A673 (cell line): ENCODE measurements at regions not wholly inside any gene's neighbourhood (a gene's known extent, or its start where the extent isn't known, plus 50 kb on each side); places are given as distances from the start of the nearest gene placed in this dataset.

ENCODE experiments used
- BruUV-seq: library from RNA; stranded (reverse); fragments of 400-500 nt; replicated peaks from 2 replicates; lab custom pipeline; 2021; lab: Mats Ljungman, UMichigan
- CTCF ChIA-PET: fragments of 300-600 bp; sonication (Branson Sonifier 250); formaldehyde crosslinking; loops from one replicate; lab custom pipeline; 2022; ENCODE audit warnings: antibody characterized with exemption; lab: Charles Lee
- POLR2A ChIA-PET: fragments of 300-600 bp; sonication (Branson Sonifier 250); formaldehyde crosslinking; loops from one replicate; lab custom pipeline; 2022; ENCODE audit warnings: antibody characterized with exemption; ENCODE audit not compliant: low non-redundant PET; lab: Charles Lee
- DNase-seq: peaks from one replicate; pipeline ENCODE4 v3.0.0-alpha.2; 2015; ENCODE audit warnings: low spot score
- H3K27ac ChIP-seq: fragments of 200-600 bp; sonication (generic); 2 replicates; pipeline ENCODE4 v1.5.1; 2016; ENCODE audit warnings: mixed run types, low read depth, mild to moderate bottlenecking, mixed read lengths, antibody characterized with exemption, low read length; ENCODE audit not compliant: poor library complexity, severe bottlenecking
- H3K27me3 ChIP-seq: fragments of 200-600 bp; sonication (generic); replicated peaks from 2 replicates; pipeline ENCODE4 v1.6.1; 2017; ENCODE audit warnings: mixed run types, low read depth, mild to moderate bottlenecking, mixed read lengths, antibody characterized with exemption, low read length; ENCODE audit not compliant: insufficient read depth, poor library complexity
- H3K36me3 ChIP-seq: fragments of 200-600 bp; sonication (generic); 2 replicates; pipeline ENCODE4 v1.6.1; 2016; ENCODE audit warnings: mixed run types, mild to moderate bottlenecking, mixed read lengths, antibody characterized with exemption, low read length; ENCODE audit not compliant: insufficient read depth, poor library complexity, severe bottlenecking
- H3K4me1 ChIP-seq: fragments of 200-600 bp; sonication (generic); 2 replicates; pipeline ENCODE4 v1.6.1; 2017; ENCODE audit warnings: mixed run types, mild to moderate bottlenecking, mixed read lengths, antibody characterized with exemption, low read length; ENCODE audit not compliant: insufficient read depth, poor library complexity, severe bottlenecking
- H3K4me3 ChIP-seq: fragments of 200-600 bp; sonication (generic); 2 replicates; pipeline ENCODE4 v1.5.1; 2016; ENCODE audit warnings: low read depth, mixed run types, mild to moderate bottlenecking, mixed read lengths, low read length; ENCODE audit not compliant: poor library complexity, severe bottlenecking
- H3K9me3 ChIP-seq: fragments of 200-600 bp; sonication (generic); 2 replicates; pipeline ENCODE4 v1.6.1; 2016; ENCODE audit warnings: mixed run types, low read depth, mild to moderate bottlenecking, mixed read lengths, antibody characterized with exemption, low read length; ENCODE audit not compliant: poor library complexity, severe bottlenecking
- CTCF ChIP-seq: fragments of 300-800, 200-600 bp; sonication (generic); conservative IDR thresholded peaks from 2 replicates; pipeline ENCODE4 v1.5.1; 2017; ENCODE audit warnings: low read depth, mild to moderate bottlenecking, antibody characterized with exemption, low read length, moderate library complexity, mixed read lengths
- EZH2 ChIP-seq: fragments of 200-600 bp; sonication (generic); IDR thresholded peaks from 2 replicates; pipeline ENCODE4 v1.6.1; 2017; ENCODE audit warnings: borderline replicate concordance, low read depth, mild to moderate bottlenecking, mixed read lengths, antibody characterized with exemption, low read length; ENCODE audit not compliant: poor library complexity, severe bottlenecking
- intact Hi-C: fragments of 100-400 bp; cut with micrococcal nuclease; formaldehyde crosslinking; loops from one replicate; pipeline ENCODE4 v1.10.0; 2022; ENCODE audit not compliant: unreplicated experiment

- Histone ChIP-seq H3K27me3 (no peaks in the 10 kb centered on the region), H3K27ac (no peak overlapping the region), H3K36me3 (no peaks in the 10 kb centered on the region), H3K9me3 (no peaks in the 10 kb centered on the region), H3K4me3 (no peak overlapping the region), H3K4me1 (peaks cover 33% of the 10 kb centered on the region)
- ChIA-PET CTCF (no interaction called here), POLR2A (no interaction called here)
- no peak for DNase-seq
- BruUV-seq: no TSS peak
- TF ChIP-seq CTCF: no peak
- no peak for TF ChIP-seq EZH2
- intact Hi-C loops: no loop called here
Measured at GRCh38 chr3:124395162-124395561, 335.1 kb upstream of the UMPS start.

GRCh38 chr3:124395584-124396338, 334.5 kb upstream of the UMPS start:
- ChIA-PET CTCF (no interaction called here), POLR2A (no interaction called here)
- no peak for TF ChIP-seq EZH2
- TF ChIP-seq CTCF: no peak
- Histone ChIP-seq H3K27ac (no peak overlapping the region), H3K9me3 (no peaks in the 10 kb centered on the region), H3K4me3 (no peak overlapping the region), H3K4me1 (peaks cover 27% of the 10 kb centered on the region), H3K27me3 (no peaks in the 10 kb centered on the region), H3K36me3 (no peaks in the 10 kb centered on the region)
- DNase-seq: peak; percentile 70
- intact Hi-C loops: no loop called here
- no TSS peak for BruUV-seq

GRCh38 chr3:124396339-124396950, 333.8 kb upstream of the UMPS start:
- Histone ChIP-seq H3K27me3 (no peaks in the 10 kb centered on the region), H3K4me3 (no peak overlapping the region), H3K9me3 (no peaks in the 10 kb centered on the region), H3K4me1 (peaks cover 23% of the 10 kb centered on the region), H3K36me3 (no peaks in the 10 kb centered on the region), H3K27ac (no peak overlapping the region)
- BruUV-seq: no TSS peak
- no peak for DNase-seq
- ChIA-PET CTCF (no interaction called here), POLR2A (no interaction called here)
- intact Hi-C loops: no loop called here
- TF ChIP-seq EZH2 (no peak), CTCF (no peak)
